ENCODE measurements at regions not wholly inside any gene's neighbourhood (a gene's known extent, or its start where the extent isn't known, plus 50 kb on each side); places are given as distances from the start of the nearest gene placed in this dataset.

GRCh38 chr1:54463259-54464030, 57.3 kb upstream of the SSBP3 start:
- TF ChIP-seq CTCF (conservative IDR thresholded peaks at IDR 0.05; ENCODE audit: low read length): no peak
- no peak for TF ChIP-seq EZH2phosphoT487 (IDR thresholded peaks at IDR 0.05; ENCODE audit: borderline replicate concordance)

Data from Loucy (cell line).